GM12864 (cell line): ENCODE measurements at regions not wholly inside any gene's neighbourhood (a gene's known extent, or its start where the extent isn't known, plus 50 kb on each side); places are given as distances from the start of the nearest gene placed in this dataset.
A peak's percentile ranks its signal among the peaks of the same experiment; 100 is the strongest.
"Not testable (repeated sequence)": the region's sequence is repeated elsewhere in the genome, so short reads cannot be mapped to it uniquely, and the experiment has no call there.

Experiments
- DNase-seq: peaks from one replicate; pipeline ENCODE4 v3.0.0-alpha.2; 2011; ENCODE audit warnings: low read depth
- H3K4me3 ChIP-seq: 2 replicates; pipeline ENCODE4 v1.5.1; 2011; ENCODE audit warnings: mild to moderate bottlenecking, low read depth, low read length, control low read depth

DNA sequence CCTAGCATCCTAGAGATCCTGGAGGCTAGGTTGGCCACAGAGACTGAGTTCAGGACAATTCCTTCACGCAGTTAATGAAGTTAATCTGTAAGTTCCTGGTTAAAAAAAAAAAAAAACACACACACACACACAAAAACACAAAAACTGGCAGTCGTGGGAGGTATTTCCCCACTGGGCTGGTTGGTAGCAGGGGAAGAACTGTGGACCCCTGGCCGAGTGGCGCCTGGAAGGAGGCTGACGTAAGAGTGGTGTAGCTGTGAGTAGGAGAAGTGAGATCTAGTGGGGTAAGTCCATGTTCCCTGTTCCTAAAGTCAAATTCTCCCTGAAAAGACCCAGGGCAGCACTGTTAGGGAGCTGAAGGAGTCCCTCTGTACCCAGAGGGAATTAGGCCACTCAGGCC, 461.0 kb upstream of the ZNG1F start:
- H3K4me3 ChIP-seq, DNase-seq: not testable (repeated sequence)

DNA sequence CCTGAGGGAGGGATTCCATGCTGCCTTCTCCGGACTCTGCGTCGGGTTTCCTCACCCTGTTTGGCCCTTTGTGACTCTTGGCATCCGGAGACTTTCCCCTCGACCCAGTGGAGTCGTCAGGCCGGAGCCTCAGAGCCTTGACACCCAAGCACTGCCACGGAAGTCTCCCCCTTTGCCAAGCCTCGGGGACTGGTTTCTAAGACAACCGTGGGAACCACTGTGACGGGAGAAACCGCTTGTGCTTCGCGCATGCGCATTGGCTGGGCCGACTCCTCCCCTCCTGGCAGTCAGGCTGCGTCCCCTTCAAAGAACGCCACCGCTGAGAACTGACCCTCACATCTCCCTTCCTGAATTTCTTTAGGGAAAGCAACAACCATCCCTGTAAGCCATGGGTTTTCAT, 459.4 kb upstream of the ZNG1F start:
- H3K4me3 ChIP-seq, DNase-seq: not testable (repeated sequence)

- H3K4me3 ChIP-seq, DNase-seq: not testable (repeated sequence)
Observed at GRCh38 chr9:41646246-41646645, 457.1 kb upstream of the ZNG1F start.

- peak overlapping the region; percentile 36 for H3K4me3 ChIP-seq
- not testable (repeated sequence) for DNase-seq
Observed at GRCh38 chr9:41643571-41644279, 454.6 kb upstream of the ZNG1F start.

GRCh38 chr9:41633726-41634125, 444.6 kb upstream of the ZNG1F start:
- not testable (repeated sequence) for DNase-seq, H3K4me3 ChIP-seq

GRCh38 chr9:41623666-41624065, 434.5 kb upstream of the ZNG1F start:
- DNase-seq, H3K4me3 ChIP-seq: not testable (repeated sequence)

GRCh38 chr9:41619254-41619653, 430.1 kb upstream of the ZNG1F start:
- not testable (repeated sequence) for DNase-seq, H3K4me3 ChIP-seq

DNA sequence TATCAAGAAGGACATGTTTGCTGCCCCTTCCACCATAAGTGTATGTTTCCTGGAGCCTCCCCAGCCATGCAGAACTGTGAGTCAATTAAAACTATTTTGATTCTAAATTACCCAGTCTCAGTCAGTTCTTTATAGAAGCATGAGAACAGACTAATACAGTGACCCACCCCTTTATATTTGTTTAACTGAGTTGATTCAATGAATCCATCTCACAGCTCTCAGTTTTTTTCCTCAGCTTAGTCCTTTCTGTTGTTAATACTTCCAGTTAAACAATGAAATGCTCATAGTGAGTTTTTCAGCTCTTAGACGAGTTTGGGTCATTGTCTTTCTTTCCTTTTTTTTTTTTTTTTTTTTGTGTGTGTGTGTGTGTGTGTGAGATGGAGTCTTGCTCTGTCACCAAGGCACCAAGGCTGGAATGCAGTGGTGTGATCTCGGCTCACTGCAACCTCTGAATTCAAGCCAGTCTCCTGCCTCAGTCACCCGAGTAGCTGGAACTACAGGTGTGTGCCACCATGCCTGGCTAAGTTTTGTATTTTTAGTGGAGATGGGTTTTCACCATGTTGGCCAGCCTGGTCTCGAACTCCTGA, 417.9 kb upstream of the ZNG1F start:
- DNase-seq, result not testable (repeated sequence)

DNA sequence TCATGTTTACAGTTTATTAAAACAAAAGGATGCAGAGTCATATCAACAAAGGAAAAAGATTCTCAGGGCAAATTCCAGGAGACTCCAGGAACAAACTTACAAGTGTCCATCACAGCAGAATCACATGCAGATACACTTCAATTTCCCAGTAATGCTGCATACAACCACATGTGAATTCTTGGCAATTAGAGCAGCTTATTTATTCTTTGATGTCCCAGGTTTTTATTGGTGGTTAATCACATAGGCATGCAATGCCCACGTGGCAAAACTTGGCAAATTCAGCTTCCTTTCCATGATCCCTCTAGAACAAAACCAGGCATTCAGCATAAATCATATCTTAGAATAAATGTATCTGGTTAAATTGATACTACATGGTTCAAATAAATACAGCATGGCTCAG, 376.5 kb upstream of the ZNG1F start:
- not testable (repeated sequence) for H3K4me3 ChIP-seq, DNase-seq

More for the DNA sequence above, 417.9 kb upstream of the ZNG1F start:
- not testable (repeated sequence) for H3K4me3 ChIP-seq
